ENCODE measurements at regions not wholly inside any gene's neighbourhood (a gene's known extent, or its start where the extent isn't known, plus 50 kb on each side); places are given as distances from the start of the nearest gene placed in this dataset.

DNA sequence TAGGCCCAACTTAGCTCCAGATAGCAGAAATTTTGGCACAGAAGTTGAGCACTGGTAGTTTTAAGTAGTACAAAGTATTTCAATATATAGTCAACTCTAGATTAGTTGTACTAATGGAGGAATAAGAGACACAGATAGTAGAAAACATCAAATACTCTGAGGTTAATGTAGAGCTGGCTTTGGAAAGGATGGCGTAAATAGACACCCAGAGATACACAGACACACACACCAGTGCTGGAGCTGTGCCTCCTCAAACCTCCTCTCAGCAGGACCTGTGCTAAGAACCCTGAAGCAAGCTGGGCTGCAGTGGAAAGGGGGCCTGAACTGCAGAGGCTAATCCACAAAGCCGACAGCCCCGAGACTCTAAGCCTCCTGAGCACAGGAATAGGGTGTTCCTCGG is 67.0 kb upstream of the EDEM3 start:
- in situ Hi-C loops (cut with MboI; ENCODE audit: low sequenced_read_pairs), result loop anchor here (25.0 kb wide), 1 partner anchor 841 kb away; no protein-coding TSS in a partner anchor

GRCh38 chr1:184820956-184821355 is 66.3 kb upstream of the EDEM3 start:
- in situ Hi-C loops (cut with MboI; ENCODE audit: low sequenced_read_pairs), result loop anchor here (25.0 kb wide), 1 partner anchor 841 kb away; no protein-coding TSS in a partner anchor

DNA sequence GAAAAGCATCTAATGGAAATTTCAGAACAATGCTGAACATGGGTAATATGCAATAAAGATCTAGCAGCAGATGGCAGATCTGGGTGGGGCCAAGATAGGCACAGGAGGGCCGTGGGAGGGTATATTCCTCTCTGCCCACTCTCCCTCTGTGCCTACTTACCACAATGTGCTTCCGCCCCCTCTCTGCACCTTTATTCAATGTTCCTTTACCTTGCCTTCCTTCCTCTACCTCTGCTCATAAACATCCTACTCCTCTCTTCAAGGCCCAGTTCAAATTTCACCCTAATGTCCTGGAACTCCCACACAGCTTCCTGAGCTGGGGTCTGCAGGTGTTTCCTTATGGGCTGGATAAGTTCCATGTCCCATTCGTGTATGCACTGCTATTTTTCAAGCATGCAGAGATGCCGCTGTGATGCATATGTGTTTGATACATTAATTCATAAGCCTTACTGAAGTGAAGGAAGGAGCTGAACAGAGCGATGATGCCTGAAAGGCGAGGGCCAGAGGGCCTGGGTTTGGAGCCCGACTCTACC is 65.6 kb upstream of the EDEM3 start:
- in situ Hi-C loops (cut with MboI; ENCODE audit: low sequenced_read_pairs), result loop anchor here (25.0 kb wide), 1 partner anchor 842 kb away; no protein-coding TSS in a partner anchor

GRCh38 chr1:184818646-184819045 is 64.0 kb upstream of the EDEM3 start:
- in situ Hi-C loops (cut with MboI; ENCODE audit: low sequenced_read_pairs), result loop anchor here (25.0 kb wide), 1 partner anchor 844 kb away; no protein-coding TSS in a partner anchor

- in situ Hi-C loops (cut with MboI; ENCODE audit: low sequenced_read_pairs), result loop anchor here (25.0 kb wide), 1 partner anchor 845 kb away; no protein-coding TSS in a partner anchor
These were observed 62.3 kb upstream of the EDEM3 start for GRCh38 chr1:184817003-184817402.

- in situ Hi-C loops (cut with MboI; ENCODE audit: low sequenced_read_pairs), result loop anchor here (25.0 kb wide), 1 partner anchor 849 kb away; no protein-coding TSS in a partner anchor
These were observed 59.0 kb upstream of the EDEM3 start for GRCh38 chr1:184813528-184814089.

DNA sequence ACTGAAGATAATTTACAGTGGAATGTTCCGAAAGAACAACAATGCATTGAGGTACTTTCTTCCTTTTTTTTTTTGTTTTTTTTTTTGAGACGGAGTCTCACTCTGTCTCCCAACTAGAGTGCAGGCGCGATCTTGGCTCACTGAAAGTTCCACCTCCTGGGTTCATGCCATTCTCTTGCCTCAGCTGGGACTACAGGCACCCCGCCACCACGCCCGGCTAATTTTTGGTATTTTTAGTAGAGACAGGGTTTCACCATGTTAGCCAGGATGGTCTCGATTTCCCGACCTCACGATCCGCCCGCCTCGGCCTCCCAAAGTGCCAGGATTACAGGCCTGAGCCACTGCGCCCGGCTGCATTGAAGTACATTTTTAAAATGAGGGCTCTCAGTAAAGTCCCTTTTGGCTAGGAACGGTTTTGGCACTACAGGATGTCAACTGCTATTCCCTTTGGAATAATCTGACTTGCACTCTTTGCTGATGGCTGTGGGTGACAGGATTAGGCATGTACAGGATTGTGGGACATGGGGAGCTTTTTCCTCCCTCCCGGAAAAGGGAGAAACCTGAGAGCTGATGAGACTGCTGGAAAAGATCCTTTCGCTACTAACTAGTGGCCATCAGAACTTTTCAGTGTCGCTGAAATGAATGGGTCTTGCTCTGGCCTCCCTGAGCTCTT is 56.9 kb upstream of the EDEM3 start:
- in situ Hi-C loops (cut with MboI; ENCODE audit: low sequenced_read_pairs), result loop anchor here (25.0 kb wide), 1 partner anchor 851 kb away; no protein-coding TSS in a partner anchor

DNA sequence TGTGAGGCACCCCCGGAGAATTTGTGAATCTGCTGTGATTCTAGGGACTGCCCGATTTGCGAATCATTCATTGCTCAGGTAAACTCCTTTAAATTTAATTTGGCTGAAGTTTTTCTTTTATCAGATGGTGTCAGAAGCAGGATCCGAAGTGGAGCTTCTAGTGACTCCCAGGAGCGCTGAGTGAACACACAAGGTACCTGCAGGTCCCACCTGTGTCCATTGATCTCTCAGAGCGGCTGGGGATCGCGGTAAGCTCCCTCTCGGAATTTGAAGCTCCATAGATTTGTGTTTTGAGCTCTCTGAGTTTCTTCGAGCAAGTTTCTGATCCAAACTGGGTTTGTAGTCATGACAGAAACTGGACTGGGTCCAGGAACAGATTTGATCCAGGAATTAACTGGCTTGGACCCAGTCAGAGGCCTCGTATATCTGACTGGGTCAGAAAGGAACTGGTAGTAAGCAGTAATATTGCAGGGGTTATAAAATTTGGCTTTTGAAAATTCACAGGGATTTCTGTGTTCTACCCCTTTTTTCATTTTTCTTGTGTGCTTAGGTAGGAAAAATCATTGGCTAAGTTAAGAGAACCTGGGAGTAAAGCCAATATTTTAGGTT is 56.2 kb upstream of the EDEM3 start:
- in situ Hi-C loops (cut with MboI; ENCODE audit: low sequenced_read_pairs), result loop anchor here (25.0 kb wide), 1 partner anchor 851 kb away; no protein-coding TSS in a partner anchor

DNA sequence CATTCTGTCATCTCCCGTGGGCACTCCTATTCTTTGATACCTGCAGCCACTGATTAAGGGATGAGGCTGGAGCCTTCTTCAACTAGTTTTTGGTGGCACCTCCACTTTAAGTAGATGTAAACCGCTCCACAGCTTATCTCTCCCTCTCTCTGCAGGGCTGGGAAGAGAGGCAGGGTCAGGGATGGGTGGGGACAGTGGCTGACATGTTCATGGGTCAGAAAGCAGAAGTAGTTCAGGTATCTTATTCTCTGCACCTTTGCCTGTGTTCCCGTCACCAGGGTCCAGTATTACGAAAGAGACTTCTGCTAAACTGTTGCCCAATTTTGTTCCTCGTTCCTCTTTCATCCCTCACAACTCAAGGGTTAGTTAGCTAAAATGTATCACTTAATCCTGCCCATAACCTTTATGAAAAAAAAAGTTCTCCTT is 51.7 kb upstream of the EDEM3 start:
- in situ Hi-C loops (cut with MboI; ENCODE audit: low sequenced_read_pairs), result loop anchor here (10.0 to 25.0 kb wide), 2 partner anchors 168 to 856 kb away; partner anchors contain the start of gene NIBAN1

GRCh38 chr1:184805667-184806295 is 51.1 kb upstream of the EDEM3 start:
- in situ Hi-C loops (cut with MboI; ENCODE audit: low sequenced_read_pairs), result loop anchor here (10.0 to 25.0 kb wide), 2 partner anchors 169 to 857 kb away; partner anchors contain the start of gene NIBAN1
